ENCODE measurements at regions not wholly inside any gene's neighbourhood (a gene's known extent, or its start where the extent isn't known, plus 50 kb on each side); places are given as distances from the start of the nearest gene placed in this dataset.

DNA sequence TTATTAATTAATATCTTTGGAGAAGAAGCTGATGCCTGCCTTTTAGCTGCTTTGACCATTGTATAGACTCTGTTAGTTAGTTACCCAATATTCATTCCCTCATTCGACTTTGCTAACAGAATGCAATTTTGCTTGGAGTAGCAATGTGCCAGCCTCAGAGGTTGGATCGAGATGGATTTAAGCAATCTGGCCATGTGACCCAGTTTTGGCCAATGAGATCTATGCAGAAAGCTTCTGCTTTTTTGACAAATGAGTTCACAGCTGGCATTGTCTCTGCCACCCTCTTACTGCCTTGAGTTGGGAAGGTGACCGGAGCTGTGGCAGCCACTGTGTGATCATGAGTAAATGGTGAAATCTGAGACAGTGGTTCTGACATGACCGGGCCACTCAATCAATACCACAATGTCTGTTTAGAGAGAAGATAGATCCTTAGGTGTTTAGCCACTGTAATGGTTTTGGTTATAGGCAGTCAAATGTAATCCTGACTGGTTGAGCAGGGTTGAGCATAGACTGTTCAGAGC, 74.9 kb upstream of the MED13L start:
- no peak for TF ChIP-seq MYC (IDR thresholded peaks at IDR 0.05; ENCODE audit: low read depth, low read length)
- no peak for TF ChIP-seq POLR2A (IDR thresholded peaks at IDR 0.05; ENCODE audit: low read depth, low read length)
